Astrocyte of the cerebellum (primary cell): ENCODE measurements at regions not wholly inside any gene's neighbourhood (a gene's known extent, or its start where the extent isn't known, plus 50 kb on each side); places are given as distances from the start of the nearest gene placed in this dataset.
"Not testable (repeated sequence)": the region's sequence is repeated elsewhere in the genome, so short reads cannot be mapped to it uniquely, and the experiment has no call there.

Experiments used
- DNase-seq: peaks from one replicate; pipeline ENCODE4 v3.0.0-alpha.2; 2011; ENCODE audit warnings: low read depth
- H3K4me3 ChIP-seq: 2 replicates; pipeline ENCODE4 v1.5.1; 2011; ENCODE audit warnings: mild to moderate bottlenecking, low read depth, low read length, moderate library complexity
- in situ Hi-C: cut with HindIII; loops from 2 replicates; pipeline ENCODE4 v1.10.0; 2017; ENCODE audit warnings: low sequenced_read_pairs
- TF ChIP-seq, protein P1 (sequence below): IDR thresholded peaks from 2 replicates; pipeline ENCODE4 v1.5.1; 2012; ENCODE audit warnings: low read length, low read depth, moderate library complexity, mild to moderate bottlenecking; ENCODE audit errors: missing control alignments

DNA sequence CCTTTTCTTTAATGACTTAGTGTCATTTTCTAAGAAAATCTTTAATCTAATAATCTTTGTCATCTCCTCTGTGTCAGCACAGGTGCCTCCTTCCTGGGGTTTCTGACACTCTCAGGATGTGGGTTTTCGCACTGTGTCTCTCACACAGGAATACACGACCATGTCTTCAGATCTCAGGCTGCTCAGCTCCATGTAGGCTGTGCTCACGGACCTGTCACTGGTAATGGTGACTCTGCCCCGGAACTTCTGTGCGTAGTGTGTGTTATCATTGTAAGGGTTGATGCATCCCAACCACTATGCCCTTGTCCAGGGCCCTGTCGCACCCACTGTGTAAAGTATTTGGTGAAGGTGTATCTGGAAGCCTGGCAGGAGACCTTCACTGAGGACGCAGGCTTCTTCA lies 647.8 kb downstream of the TMEM121 start:
- TF ChIP-seq, protein P1, sequence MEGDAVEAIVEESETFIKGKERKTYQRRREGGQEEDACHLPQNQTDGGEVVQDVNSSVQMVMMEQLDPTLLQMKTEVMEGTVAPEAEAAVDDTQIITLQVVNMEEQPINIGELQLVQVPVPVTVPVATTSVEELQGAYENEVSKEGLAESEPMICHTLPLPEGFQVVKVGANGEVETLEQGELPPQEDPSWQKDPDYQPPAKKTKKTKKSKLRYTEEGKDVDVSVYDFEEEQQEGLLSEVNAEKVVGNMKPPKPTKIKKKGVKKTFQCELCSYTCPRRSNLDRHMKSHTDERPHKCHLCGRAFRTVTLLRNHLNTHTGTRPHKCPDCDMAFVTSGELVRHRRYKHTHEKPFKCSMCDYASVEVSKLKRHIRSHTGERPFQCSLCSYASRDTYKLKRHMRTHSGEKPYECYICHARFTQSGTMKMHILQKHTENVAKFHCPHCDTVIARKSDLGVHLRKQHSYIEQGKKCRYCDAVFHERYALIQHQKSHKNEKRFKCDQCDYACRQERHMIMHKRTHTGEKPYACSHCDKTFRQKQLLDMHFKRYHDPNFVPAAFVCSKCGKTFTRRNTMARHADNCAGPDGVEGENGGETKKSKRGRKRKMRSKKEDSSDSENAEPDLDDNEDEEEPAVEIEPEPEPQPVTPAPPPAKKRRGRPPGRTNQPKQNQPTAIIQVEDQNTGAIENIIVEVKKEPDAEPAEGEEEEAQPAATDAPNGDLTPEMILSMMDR = no peak
- no peak overlapping the region for H3K4me3 ChIP-seq
- no peak for DNase-seq
- in situ Hi-C loops = no loop called here

DNA sequence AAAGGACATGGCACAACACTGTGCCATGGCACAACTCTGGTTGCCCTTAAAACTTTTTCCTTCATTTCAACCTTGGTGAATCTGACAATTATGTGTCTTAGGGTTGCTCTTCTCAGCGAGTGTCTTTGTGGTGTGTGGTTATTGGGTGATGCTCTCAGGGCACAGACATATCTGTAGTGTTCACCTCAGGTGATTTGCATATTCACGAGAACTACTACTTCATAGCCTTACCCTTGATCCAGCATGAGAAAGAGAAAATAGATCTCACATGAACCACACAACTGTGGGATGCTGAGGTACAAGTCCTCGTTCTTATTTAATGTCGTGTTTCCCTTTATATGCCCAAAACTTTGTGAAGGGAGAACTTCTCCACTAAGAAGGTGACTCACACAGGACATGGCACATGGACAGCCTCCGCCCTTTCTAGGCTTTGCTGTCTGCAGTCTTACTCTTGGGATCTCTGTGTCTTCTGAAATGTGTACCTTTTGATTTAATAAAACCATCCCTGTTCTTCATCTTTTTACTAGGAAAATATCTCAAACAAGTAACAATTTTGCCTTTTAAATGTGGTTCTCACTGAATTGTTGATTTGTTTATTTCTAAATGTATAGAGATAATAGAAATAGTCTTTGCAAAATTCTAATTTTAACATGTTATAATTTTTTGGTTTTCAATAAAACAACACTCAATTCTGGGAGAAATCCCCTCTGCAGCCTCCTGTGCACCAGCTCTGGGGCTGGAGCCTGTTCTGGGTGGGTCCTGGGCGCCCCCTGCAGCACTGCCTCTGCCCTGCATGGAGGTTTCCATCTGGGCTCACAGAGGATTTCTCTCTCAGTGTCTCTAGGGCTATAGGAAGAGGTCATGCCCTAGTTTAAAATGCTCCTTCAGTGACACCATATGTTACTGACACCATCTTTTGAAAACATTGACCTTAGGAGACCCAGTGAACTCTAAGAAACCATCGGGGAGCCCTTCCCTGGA lies 651.2 kb downstream of the TMEM121 start:
- H3K4me3 ChIP-seq, DNase-seq, in situ Hi-C loops: not testable (repeated sequence)

DNA sequence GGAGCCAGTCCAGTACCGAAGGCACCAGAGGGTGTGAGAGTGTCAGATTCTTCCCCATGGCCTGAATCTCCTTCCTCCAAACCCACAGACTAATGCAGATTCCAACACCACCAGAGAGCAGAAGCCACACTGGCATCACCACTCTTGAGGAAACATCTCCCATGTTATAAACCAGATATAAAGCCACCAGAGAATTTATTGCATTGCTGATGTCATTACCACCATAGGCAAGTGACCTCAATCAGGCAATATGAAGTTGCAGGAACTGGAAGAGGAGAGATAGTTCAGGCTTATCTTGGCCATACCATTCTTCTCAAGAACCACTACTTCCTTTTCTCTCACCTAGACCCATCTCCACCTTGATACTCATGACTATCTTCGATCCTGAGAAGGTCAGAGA lies 653.4 kb downstream of the TMEM121 start:
- TF ChIP-seq, protein P1 = no peak
- no peak for DNase-seq
- in situ Hi-C loops = no loop called here
- no peak overlapping the region for H3K4me3 ChIP-seq

DNA sequence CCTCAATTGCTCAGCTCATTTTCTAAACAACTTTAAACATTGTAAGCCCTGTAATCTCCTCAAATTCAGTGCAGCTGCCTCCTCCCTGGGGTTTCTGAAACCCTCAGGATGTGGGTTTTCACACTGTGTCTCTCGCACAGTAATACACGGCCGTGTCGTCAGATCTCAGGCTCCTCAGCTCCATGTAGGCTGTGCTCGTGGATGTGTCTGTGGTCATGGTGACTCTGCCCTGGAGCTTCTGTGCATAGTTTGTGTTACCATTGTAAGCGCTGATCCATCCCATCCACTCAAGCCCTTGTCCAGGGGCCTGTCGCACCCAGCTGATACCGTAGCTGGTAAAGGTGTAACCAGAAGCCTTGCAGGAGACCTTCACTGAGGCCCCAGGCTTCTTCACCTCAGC lies 658.4 kb downstream of the TMEM121 start:
- in situ Hi-C loops, DNase-seq, H3K4me3 ChIP-seq: not testable (repeated sequence)

DNA sequence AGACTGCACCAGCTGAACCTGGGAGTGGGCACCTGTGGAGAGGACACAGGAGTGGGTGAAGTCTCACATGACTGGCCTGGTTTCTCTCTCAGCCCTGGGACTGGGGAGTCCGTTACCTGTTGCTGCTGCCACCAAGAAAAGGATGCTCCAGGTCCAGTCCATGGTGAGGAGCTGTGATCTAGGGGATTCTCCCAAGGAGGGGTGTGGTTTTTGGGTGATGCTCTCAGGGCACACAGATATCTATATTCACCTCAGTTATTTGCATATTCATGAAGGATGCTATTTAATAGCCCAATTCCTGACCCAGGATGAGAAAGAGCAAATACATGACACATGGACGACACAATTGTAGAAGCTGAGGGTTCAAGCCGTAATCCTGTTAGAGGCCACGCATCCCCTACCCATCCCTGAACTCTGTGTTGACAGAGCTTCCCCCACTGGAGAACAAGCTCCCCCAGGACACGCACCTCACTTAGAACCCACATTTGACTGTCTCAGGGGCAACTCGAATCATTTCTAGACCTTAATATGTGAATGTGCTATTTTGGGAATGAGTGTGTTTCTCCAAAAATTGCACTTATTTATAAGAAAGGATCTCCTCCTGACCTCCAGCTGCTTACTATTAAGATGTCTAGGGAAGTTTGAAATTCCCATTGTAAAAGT lies 658.9 kb downstream of the TMEM121 start:
- in situ Hi-C loops, DNase-seq, H3K4me3 ChIP-seq: not testable (repeated sequence)

DNA sequence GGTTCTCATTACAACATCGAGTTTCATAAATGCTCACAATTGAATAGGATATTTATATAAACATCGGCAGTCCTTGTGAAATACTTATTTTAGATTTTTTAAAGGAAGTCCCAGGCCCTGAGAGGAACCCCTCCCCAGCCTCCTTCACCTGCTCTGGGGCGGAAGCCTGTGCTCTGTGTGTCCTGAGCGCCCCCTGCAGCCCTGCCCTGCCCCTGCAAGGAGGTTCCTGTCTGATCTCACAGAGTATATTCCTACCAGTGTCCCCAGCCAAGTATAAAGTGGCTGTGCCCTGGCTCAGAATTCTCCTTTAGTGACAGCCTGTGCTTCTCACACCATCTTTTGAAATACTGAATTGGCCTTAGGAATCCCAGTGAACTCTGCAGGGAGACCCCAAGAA lies 659.5 kb downstream of the TMEM121 start:
- TF ChIP-seq, protein P1 = no peak
- no peak for DNase-seq
- in situ Hi-C loops = no loop called here
- no peak overlapping the region for H3K4me3 ChIP-seq

DNA sequence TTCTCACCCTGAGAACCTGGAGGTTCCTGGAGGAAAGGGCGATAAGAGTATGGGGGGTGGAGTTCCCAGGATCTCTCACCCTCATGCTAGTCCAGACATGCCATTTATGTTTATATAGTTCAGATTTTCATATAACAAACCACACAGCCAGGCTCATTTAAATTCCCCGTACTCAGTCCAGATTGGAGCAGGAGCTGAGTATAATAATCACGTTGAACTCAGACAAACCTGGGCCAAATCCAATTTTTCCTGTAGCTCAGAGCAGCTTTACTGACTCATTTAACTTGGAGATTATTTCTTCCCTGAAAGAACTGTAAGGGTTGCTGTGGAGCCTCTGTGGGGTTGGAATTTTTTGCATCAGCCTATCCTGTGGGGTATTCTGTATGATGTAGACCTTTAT lies 660.8 kb downstream of the TMEM121 start:
- TF ChIP-seq, protein P1 = no peak
- H3K4me3 ChIP-seq = no peak overlapping the region
- in situ Hi-C loops = no loop called here
- DNase-seq = no peak

DNA sequence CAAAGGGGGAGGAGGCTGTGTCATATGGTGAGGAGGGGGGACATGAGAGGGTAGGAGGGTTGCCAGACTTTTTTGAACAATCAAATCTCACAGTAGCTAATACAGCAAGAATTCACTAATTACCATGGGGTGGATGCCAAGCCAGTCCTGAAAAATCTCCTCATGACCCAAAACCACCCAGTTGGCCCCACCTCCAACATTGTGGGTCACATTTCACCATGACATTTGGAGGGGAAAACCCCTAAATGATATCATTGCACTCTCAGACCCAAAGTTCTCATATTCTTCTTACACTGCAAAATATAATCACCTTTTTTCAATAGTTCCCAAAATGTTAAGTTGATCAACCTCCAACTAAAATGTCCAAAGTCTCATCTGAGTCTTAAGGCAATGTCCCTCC lies 666.3 kb downstream of the TMEM121 start:
- in situ Hi-C loops, H3K4me3 ChIP-seq, DNase-seq: not testable (repeated sequence)

DNA sequence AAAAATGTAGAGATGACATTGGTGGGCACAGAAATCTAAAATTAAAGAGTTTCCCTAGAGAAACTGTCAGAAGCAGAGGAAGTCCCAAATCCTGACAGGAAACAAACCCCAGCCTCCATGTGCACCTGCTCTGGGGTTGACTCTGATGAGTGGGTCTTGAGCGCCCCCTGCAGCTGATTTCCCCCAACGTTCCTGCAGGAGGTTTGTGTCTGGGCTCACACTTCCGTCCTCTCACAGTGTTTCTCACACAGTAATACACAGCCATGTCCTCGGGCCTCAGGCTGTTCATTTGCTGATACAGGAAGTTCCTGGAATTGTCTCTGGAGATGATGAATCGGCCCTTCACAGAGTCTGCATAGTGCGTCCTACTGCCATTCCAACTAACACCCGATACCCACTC lies 670.1 kb downstream of the TMEM121 start:
- DNase-seq, H3K4me3 ChIP-seq, in situ Hi-C loops: not testable (repeated sequence)

DNA sequence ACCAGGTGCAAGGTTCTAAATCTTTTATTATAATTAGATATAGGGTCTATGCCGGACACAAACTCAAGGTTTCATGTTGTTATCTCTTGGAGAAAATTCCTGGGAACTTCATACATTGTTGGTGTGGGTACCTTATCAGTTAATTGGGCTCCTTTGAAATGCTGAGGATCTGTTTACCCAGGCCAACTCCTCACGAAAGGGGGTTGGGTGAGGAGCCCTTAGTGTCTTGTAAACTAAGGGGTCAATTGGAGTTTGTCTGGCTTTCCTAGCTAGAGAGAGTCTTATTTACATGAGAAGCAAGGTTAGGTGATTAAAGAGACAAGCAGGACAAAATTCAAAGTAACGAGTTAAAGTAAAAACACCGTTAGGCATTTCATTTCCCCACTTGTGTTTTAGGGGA lies 670.9 kb downstream of the TMEM121 start:
- in situ Hi-C loops, DNase-seq, H3K4me3 ChIP-seq: not testable (repeated sequence)
